Neural progenitor cell (in vitro differentiated cells): ENCODE measurements at regions not wholly inside any gene's neighbourhood (a gene's known extent, or its start where the extent isn't known, plus 50 kb on each side); places are given as distances from the start of the nearest gene placed in this dataset.

Experiments used
- EZH2 ChIP-seq: fragments of 200-600 bp; sonication (generic); IDR thresholded peaks from 2 replicates; pipeline ENCODE4 v1.6.1; 2017; ENCODE audit warnings: antibody characterized with exemption, mild to moderate bottlenecking, moderate library complexity
- EZH2phosphoT487 ChIP-seq: fragments of 200-600 bp; sonication (generic); IDR thresholded peaks from 2 replicates; pipeline ENCODE4 v1.6.1; 2017; ENCODE audit warnings: antibody characterized with exemption
- TF ChIP-seq, protein P1 (sequence below): fragments of 200-600 bp; sonication (generic); IDR thresholded peaks from 2 replicates; pipeline ENCODE4 v1.5.1; 2017; ENCODE audit warnings: antibody characterized with exemption, mild to moderate bottlenecking

DNA sequence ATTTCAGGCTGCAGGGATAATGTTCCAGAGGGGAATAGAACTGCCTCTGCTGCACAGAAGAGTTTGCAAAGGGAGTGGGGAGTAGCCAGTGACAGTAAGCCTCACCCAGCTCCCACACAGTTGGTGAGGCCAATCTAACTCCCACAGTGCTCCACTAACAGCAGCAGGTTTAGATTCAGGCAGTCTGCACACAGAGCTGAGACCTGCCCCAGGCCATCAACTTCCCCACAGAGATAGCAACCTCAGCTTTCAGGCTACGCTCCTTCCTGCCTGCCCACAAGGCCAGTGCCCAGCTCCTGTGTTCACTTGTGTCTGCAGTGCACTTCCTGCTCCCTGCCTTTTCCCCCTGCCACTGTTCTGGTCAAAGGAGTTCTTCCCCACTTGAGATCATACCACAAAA is 107.5 kb downstream of the TBC1D30 start:
- TF ChIP-seq, protein P1, sequence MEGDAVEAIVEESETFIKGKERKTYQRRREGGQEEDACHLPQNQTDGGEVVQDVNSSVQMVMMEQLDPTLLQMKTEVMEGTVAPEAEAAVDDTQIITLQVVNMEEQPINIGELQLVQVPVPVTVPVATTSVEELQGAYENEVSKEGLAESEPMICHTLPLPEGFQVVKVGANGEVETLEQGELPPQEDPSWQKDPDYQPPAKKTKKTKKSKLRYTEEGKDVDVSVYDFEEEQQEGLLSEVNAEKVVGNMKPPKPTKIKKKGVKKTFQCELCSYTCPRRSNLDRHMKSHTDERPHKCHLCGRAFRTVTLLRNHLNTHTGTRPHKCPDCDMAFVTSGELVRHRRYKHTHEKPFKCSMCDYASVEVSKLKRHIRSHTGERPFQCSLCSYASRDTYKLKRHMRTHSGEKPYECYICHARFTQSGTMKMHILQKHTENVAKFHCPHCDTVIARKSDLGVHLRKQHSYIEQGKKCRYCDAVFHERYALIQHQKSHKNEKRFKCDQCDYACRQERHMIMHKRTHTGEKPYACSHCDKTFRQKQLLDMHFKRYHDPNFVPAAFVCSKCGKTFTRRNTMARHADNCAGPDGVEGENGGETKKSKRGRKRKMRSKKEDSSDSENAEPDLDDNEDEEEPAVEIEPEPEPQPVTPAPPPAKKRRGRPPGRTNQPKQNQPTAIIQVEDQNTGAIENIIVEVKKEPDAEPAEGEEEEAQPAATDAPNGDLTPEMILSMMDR = no peak
- no peak for TF ChIP-seq EZH2
- TF ChIP-seq EZH2phosphoT487 = no peak
